ENCODE measurements at regions not wholly inside any gene's neighbourhood (a gene's known extent, or its start where the extent isn't known, plus 50 kb on each side); places are given as distances from the start of the nearest gene placed in this dataset.

- TF ChIP-seq, protein P1, sequence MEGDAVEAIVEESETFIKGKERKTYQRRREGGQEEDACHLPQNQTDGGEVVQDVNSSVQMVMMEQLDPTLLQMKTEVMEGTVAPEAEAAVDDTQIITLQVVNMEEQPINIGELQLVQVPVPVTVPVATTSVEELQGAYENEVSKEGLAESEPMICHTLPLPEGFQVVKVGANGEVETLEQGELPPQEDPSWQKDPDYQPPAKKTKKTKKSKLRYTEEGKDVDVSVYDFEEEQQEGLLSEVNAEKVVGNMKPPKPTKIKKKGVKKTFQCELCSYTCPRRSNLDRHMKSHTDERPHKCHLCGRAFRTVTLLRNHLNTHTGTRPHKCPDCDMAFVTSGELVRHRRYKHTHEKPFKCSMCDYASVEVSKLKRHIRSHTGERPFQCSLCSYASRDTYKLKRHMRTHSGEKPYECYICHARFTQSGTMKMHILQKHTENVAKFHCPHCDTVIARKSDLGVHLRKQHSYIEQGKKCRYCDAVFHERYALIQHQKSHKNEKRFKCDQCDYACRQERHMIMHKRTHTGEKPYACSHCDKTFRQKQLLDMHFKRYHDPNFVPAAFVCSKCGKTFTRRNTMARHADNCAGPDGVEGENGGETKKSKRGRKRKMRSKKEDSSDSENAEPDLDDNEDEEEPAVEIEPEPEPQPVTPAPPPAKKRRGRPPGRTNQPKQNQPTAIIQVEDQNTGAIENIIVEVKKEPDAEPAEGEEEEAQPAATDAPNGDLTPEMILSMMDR (IDR thresholded peaks at IDR 0.05; ENCODE audit: insufficient read depth, low read length) = no peak
- TF ChIP-seq GABPA (IDR thresholded peaks at IDR 0.05; ENCODE audit: low read depth) (no peak), POLR2AphosphoS5 (IDR thresholded peaks at IDR 0.05; ENCODE audit: low read depth) (no peak), REST (IDR thresholded peaks at IDR 0.05; ENCODE audit: insufficient replicate concordance, low read depth) (no peak)
These were observed 388.0 kb downstream of the LMO7 start for GRCh38 chr13:76024151-76024550.
